Esophagus squamous epithelium (tissue), 5 donors: ENCODE measurements at regions not wholly inside any gene's neighbourhood (a gene's known extent, or its start where the extent isn't known, plus 50 kb on each side); places are given as distances from the start of the nearest gene placed in this dataset.

Experiments used
- DNase-seq: peaks from one replicate; lab custom pipeline; 2025; lab: John Stamatoyannopoulos, UW
- H3K27ac ChIP-seq, 4 donors: fragments of 200-600 bp; sonication (generic); one replicate each; pipeline ENCODE4 v1.5.1; 2016 to 2019; ENCODE audit warnings: mild to moderate bottlenecking in 1 of 4
- H3K27me3 ChIP-seq, 4 donors: fragments of 200-600 bp; sonication (generic); 1 replicate in 3 of 4; 2 replicates in 1 of 4; pipeline versions ENCODE4 v1.5.1 to v1.6.0; 2017 to 2021; ENCODE audit warnings: antibody characterized with exemption in 1 of 4
- H3K36me3 ChIP-seq, 3 donors: fragments of 200-600 bp; sonication (generic); one replicate each; pipeline ENCODE4 v1.5.1; 2016 to 2019
- H3K4me1 ChIP-seq, 3 donors: fragments of 200-600 bp; sonication (generic); one replicate each; pipeline ENCODE4 v1.5.1; 2017 to 2019
- H3K4me3 ChIP-seq, 4 donors: fragments of 200-600 bp; sonication (generic); 1 replicate in 3 of 4; 2 replicates in 1 of 4; pipeline ENCODE4 v1.5.1; 2016 to 2019; ENCODE audit warnings: mild to moderate bottlenecking in 2 of 4, moderate library complexity in 1 of 4
- H3K9me3 ChIP-seq, 3 donors: fragments of 200-600 bp; sonication (generic); one replicate each; pipeline ENCODE4 v1.5.1; 2016 to 2019
- POLR2A ChIP-seq, 4 donors: fragments of 450-650 bp; IDR thresholded peaks; one replicate each; pipeline ENCODE4 v1.6.1; 2017; ENCODE audit warnings: antibody characterized with exemption in 4 of 4, mild to moderate bottlenecking in 4 of 4, moderate library complexity in 3 of 4
- WGBS, 2 donors: methylation state at CpG; one replicate each; pipeline ENCODE4 v1.1.5; 2018; 5-methylcytosine and 5-hydroxymethylcytosine counted together
- intact Hi-C: fragments of 100-400 bp; cut with DNase I; formaldehyde crosslinking; loops from one replicate; pipeline ENCODE4 v1.15.0; 2022
- TF ChIP-seq, protein P1 (sequence below), 6 experiments: fragments of 450-650 bp in 4 of 6; fragments of 200-600 bp in 2 of 6; sonication (generic) in 2 of 6; IDR thresholded peaks; one replicate each; pipeline ENCODE4 v1.5.1; 2016 to 2019; ENCODE audit warnings: antibody characterized with exemption in 6 of 6, mild to moderate bottlenecking in 4 of 6, moderate library complexity in 4 of 6
- donor health status: DM: yes; HTN: yes; CAD: no.

- DNase-seq, result no peak
- intact Hi-C loops, result no loop called here
- TF ChIP-seq, protein P1, sequence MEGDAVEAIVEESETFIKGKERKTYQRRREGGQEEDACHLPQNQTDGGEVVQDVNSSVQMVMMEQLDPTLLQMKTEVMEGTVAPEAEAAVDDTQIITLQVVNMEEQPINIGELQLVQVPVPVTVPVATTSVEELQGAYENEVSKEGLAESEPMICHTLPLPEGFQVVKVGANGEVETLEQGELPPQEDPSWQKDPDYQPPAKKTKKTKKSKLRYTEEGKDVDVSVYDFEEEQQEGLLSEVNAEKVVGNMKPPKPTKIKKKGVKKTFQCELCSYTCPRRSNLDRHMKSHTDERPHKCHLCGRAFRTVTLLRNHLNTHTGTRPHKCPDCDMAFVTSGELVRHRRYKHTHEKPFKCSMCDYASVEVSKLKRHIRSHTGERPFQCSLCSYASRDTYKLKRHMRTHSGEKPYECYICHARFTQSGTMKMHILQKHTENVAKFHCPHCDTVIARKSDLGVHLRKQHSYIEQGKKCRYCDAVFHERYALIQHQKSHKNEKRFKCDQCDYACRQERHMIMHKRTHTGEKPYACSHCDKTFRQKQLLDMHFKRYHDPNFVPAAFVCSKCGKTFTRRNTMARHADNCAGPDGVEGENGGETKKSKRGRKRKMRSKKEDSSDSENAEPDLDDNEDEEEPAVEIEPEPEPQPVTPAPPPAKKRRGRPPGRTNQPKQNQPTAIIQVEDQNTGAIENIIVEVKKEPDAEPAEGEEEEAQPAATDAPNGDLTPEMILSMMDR (IDR thresholded peaks at IDR 0.05), result no peak
- no peak for TF ChIP-seq POLR2A (IDR thresholded peaks at IDR 0.05)
- Histone ChIP-seq H3K27ac (no peak overlapping the region), H3K4me1 (no peaks in the 10 kb centered on the region), H3K9me3 (no peaks in the 10 kb centered on the region), H3K36me3 (no peaks in the 10 kb centered on the region), H3K27me3 (no peaks in the 10 kb centered on the region), H3K4me3 (no peak overlapping the region)
- 48 to 55% methylated on average over 1 of the region's 1 CpG for WGBS, 2 donors
These were observed 592.0 kb downstream of the CHSY3 start for GRCh38 chr5:130496215-130496614.

DNA sequence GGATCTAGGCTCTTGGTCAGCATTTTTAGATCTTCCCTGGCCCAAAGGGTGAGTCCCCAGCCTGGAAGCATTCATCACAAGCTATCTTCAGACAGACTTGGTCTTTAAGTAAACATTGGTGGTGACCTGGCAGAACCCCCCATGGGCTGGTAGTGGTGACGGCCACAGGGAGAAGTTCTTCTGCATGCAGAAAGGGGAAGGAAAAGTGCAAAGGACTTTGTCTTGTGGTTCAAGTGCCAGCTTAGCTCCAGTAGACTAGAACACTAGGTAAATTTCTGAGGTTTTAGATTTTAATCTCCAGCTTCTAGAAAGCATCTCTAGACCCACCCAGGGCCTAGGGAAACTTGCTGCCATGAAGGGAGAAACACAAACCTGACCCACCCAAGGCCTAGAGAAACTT lies 584.0 kb downstream of the CHSY3 start:
- 56 to 60% methylated on average over 1 of the region's 1 CpG for WGBS, 2 donors

GRCh38 chr5:130479045-130479804 lies 575.0 kb downstream of the CHSY3 start:
- no peak overlapping the region for H3K4me3 ChIP-seq

More for the DNA sequence above, 584.0 kb downstream of the CHSY3 start:
- Histone ChIP-seq H3K4me3 (no peak overlapping the region), H3K9me3 (no peaks in the 10 kb centered on the region), H3K4me1 (no peaks in the 10 kb centered on the region), H3K27ac (no peak overlapping the region), H3K27me3 (no peaks in the 10 kb centered on the region), H3K36me3 (no peaks in the 10 kb centered on the region)
- DNase-seq, result no peak
- intact Hi-C loops, result no loop called here
- no peak for TF ChIP-seq POLR2A (IDR thresholded peaks at IDR 0.05)
- TF ChIP-seq, protein P1 (IDR thresholded peaks at IDR 0.05), result no peak

GRCh38 chr5:130476325-130476724 lies 572.1 kb downstream of the CHSY3 start:
- TF ChIP-seq, protein P1 (IDR thresholded peaks at IDR 0.05), result no peak
- TF ChIP-seq POLR2A (IDR thresholded peaks at IDR 0.05), result no peak
- intact Hi-C loops, result no loop called here
- Histone ChIP-seq H3K4me3 (no peak overlapping the region), H3K4me1 (no peaks in the 10 kb centered on the region), H3K27me3 (no peaks in the 10 kb centered on the region), H3K36me3 (no peaks in the 10 kb centered on the region), H3K9me3 (peaks cover 0 to 15% (median 0%) of the 10 kb centered on the region in 3 donors), H3K27ac (no peak overlapping the region)
- DNase-seq, result no peak
- 64 to 78% methylated on average over 6 of the region's 6 CpGs for WGBS, 2 donors

More at GRCh38 chr5:130479045-130479804, 575.0 kb downstream of the CHSY3 start:
- no peak for DNase-seq
- no peaks in the 10 kb centered on the region for H3K4me1 ChIP-seq
- H3K36me3 ChIP-seq, result no peaks in the 10 kb centered on the region
- TF ChIP-seq, protein P1 (IDR thresholded peaks at IDR 0.05), result no peak
- TF ChIP-seq POLR2A (IDR thresholded peaks at IDR 0.05), result no peak
- no peak overlapping the region for H3K27ac ChIP-seq
- H3K27me3 ChIP-seq, result no peaks in the 10 kb centered on the region
- WGBS, 2 donors, result 83 to 92% methylated on average over 9 of the region's 9 CpGs
- H3K9me3 ChIP-seq, result peaks cover 0 to 15% (median 0%) of the 10 kb centered on the region in 3 donors
- intact Hi-C loops, result no loop called here

- Histone ChIP-seq H3K4me3 (no peak overlapping the region), H3K36me3 (no peaks in the 10 kb centered on the region), H3K9me3 (peaks cover 0 to 5% (median 0%) of the 10 kb centered on the region in 3 donors), H3K27ac (no peak overlapping the region), H3K4me1 (no peaks in the 10 kb centered on the region), H3K27me3 (no peaks in the 10 kb centered on the region)
- intact Hi-C loops, result no loop called here
- TF ChIP-seq POLR2A (IDR thresholded peaks at IDR 0.05), result no peak
- no peak for DNase-seq
- 91 to 92% methylated on average over 1 of the region's 1 CpG for WGBS, 2 donors
These were observed 558.3 kb downstream of the CHSY3 start for GRCh38 chr5:130462516-130462915.
